ENCODE measurements at regions not wholly inside any gene's neighbourhood (a gene's known extent, or its start where the extent isn't known, plus 50 kb on each side); places are given as distances from the start of the nearest gene placed in this dataset.
A peak's percentile ranks its signal among the peaks of the same experiment; 100 is the strongest.

- no peak overlapping the region for H3K27ac Mint-ChIP-seq
- ATAC-seq (replicated peaks), result no peak
- no peak for DNase-seq
- no peak overlapping the region for H3K4me3 Mint-ChIP-seq
- no peaks in the 10 kb centered on the region for H3K9me3 Mint-ChIP-seq
- no peaks in the 10 kb centered on the region for H3K36me3 Mint-ChIP-seq
- H3K27me3 Mint-ChIP-seq, result no peaks in the 10 kb centered on the region
- peaks cover 34 to 52% of the 10 kb centered on the region in 2 donors for H3K4me1 Mint-ChIP-seq
These were observed 86.4 kb upstream of the RUNX1 start for GRCh38 chr21:35135481-35135880.

- DNase-seq (no peak), ATAC-seq (replicated peaks) (peak; percentile 38 to 60)
- peaks cover 0 to 2% of the 10 kb centered on the region in 2 donors for H3K9me3 Mint-ChIP-seq
- H3K27ac Mint-ChIP-seq, result no peak overlapping the region
- peaks cover 34 to 49% of the 10 kb centered on the region in 2 donors for H3K4me1 Mint-ChIP-seq
- no peaks in the 10 kb centered on the region for H3K27me3 Mint-ChIP-seq
- no peak overlapping the region for H3K4me3 Mint-ChIP-seq
- no peaks in the 10 kb centered on the region for H3K36me3 Mint-ChIP-seq
These were observed 85.2 kb upstream of the RUNX1 start for GRCh38 chr21:35134309-35134708.

GRCh38 chr21:35128536-35128935, 79.4 kb upstream of the RUNX1 start:
- Mint-ChIP-seq H3K4me3 (no peak overlapping the region), H3K4me1 (peaks cover 0 to 1% of the 10 kb centered on the region in 2 donors), H3K36me3 (peaks cover 2 to 14% of the 10 kb centered on the region in 2 donors), H3K27me3 (no peaks in the 10 kb centered on the region), H3K9me3 (peaks cover 15 to 19% of the 10 kb centered on the region in 2 donors), H3K27ac (no peak overlapping the region)
- DNase-seq (no peak), ATAC-seq (replicated peaks) (no peak)

DNA sequence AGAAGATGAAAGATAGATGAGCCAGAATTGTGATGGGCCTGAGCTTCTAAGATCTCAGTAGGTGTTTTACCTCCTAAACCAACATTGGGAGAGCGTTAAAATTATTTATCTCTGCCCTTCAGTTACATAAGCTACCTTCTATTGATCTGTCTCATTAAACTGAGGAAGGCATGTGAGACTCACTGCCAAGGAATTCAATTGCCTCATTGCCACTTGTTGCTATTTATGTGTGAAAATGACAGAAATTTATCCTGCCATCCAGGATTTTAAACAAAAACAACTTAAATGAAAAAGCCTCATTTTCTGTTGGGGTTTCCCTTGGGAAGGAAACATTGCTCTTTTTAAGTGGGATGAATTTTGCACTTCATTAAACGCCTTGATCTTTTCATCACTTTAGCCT, 78.7 kb upstream of the RUNX1 start:
- Mint-ChIP-seq H3K4me1 (no peaks in the 10 kb centered on the region), H3K36me3 (peaks cover 2 to 14% of the 10 kb centered on the region in 2 donors), H3K27me3 (no peaks in the 10 kb centered on the region), H3K27ac (no peak overlapping the region), H3K9me3 (peaks cover 15 to 19% of the 10 kb centered on the region in 2 donors), H3K4me3 (no peak overlapping the region)
- ATAC-seq (replicated peaks) (no peak), DNase-seq (no peak)

- ATAC-seq (replicated peaks) (no peak), DNase-seq (no peak)
- Mint-ChIP-seq H3K4me1 (no peaks in the 10 kb centered on the region), H3K36me3 (peaks cover 2 to 14% of the 10 kb centered on the region in 2 donors), H3K4me3 (no peak overlapping the region), H3K27ac (no peak overlapping the region), H3K27me3 (no peaks in the 10 kb centered on the region), H3K9me3 (peaks cover 15 to 19% of the 10 kb centered on the region in 2 donors)
These were observed 77.9 kb upstream of the RUNX1 start for GRCh38 chr21:35127026-35127425.

GRCh38 chr21:35120631-35121180, 71.6 kb upstream of the RUNX1 start:
- H3K9me3 Mint-ChIP-seq, result peaks cover 13 to 19% of the 10 kb centered on the region in 2 donors

GRCh38 chr21:35119501-35120047, 70.5 kb upstream of the RUNX1 start:
- Mint-ChIP-seq H3K27ac (no peak overlapping the region), H3K4me3 (no peak overlapping the region)

More at GRCh38 chr21:35120631-35121180, 71.6 kb upstream of the RUNX1 start:
- Mint-ChIP-seq H3K4me3 (no peak overlapping the region), H3K36me3 (peaks cover 2 to 10% of the 10 kb centered on the region in 2 donors), H3K27ac (no peak overlapping the region), H3K27me3 (peaks cover 0 to 3% of the 10 kb centered on the region in 2 donors), H3K4me1 (no peaks in the 10 kb centered on the region)
- no peak for DNase-seq
- no peak for ATAC-seq (replicated peaks)

DNA sequence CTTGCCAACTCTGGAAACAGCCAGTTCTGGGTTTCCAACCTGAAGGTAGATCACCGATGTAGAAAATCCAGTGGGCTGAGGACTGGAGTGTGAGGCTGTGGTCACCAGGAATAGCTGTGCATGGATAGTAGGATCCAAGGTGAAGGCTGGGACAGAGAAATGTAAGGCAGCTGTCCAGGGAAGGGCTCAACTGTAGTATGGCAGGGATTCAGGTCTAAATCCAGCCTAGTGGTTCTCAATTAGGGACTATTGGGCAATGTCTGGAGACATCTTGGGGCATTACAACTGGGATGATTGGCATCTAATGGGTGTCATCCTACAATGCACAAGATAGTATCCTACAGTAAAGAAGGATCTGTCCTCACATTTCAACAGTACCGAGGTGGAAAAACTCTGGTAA, 67.7 kb upstream of the RUNX1 start:
- H3K4me3 Mint-ChIP-seq, result no peak overlapping the region
- H3K36me3 Mint-ChIP-seq, result no peaks in the 10 kb centered on the region
- DNase-seq (no peak), ATAC-seq (replicated peaks) (no peak)
- H3K27me3 Mint-ChIP-seq, result peaks cover 0 to 3% of the 10 kb centered on the region in 2 donors
- peaks cover 0 to 6% of the 10 kb centered on the region in 2 donors for H3K9me3 Mint-ChIP-seq
- no peaks in the 10 kb centered on the region for H3K4me1 Mint-ChIP-seq
- H3K27ac Mint-ChIP-seq, result no peak overlapping the region

More at GRCh38 chr21:35119501-35120047, 70.5 kb upstream of the RUNX1 start:
- Mint-ChIP-seq H3K36me3 (no peaks in the 10 kb centered on the region), H3K27me3 (peaks cover 0 to 3% of the 10 kb centered on the region in 2 donors), H3K4me1 (no peaks in the 10 kb centered on the region), H3K9me3 (peaks cover 5 to 11% of the 10 kb centered on the region in 2 donors)
- DNase-seq, result no peak
- ATAC-seq (replicated peaks), result no peak

GRCh38 chr21:35113064-35113463, 64.0 kb upstream of the RUNX1 start:
- H3K36me3 Mint-ChIP-seq, result no peaks in the 10 kb centered on the region
- H3K4me3 Mint-ChIP-seq, result no peak overlapping the region
- peaks cover 0 to 8% of the 10 kb centered on the region in 2 donors for H3K9me3 Mint-ChIP-seq
- DNase-seq, result no peak
- H3K4me1 Mint-ChIP-seq, result no peaks in the 10 kb centered on the region
- peaks cover 0 to 3% of the 10 kb centered on the region in 2 donors for H3K27me3 Mint-ChIP-seq
- ATAC-seq (replicated peaks), result no peak
- no peak overlapping the region for H3K27ac Mint-ChIP-seq

GRCh38 chr21:35111321-35111930, 62.3 kb upstream of the RUNX1 start:
- H3K27me3 Mint-ChIP-seq, result no peaks in the 10 kb centered on the region
- H3K4me1 Mint-ChIP-seq, result no peaks in the 10 kb centered on the region
- H3K36me3 Mint-ChIP-seq, result no peaks in the 10 kb centered on the region
- peaks cover 0 to 4% of the 10 kb centered on the region in 2 donors for H3K9me3 Mint-ChIP-seq
- DNase-seq (no peak), ATAC-seq (replicated peaks) (no peak)
- H3K27ac Mint-ChIP-seq, result no peak overlapping the region
- H3K4me3 Mint-ChIP-seq, result no peak overlapping the region

- Mint-ChIP-seq H3K9me3 (peaks cover 0 to 3% of the 10 kb centered on the region in 2 donors), H3K4me3 (no peak overlapping the region), H3K27ac (no peak overlapping the region), H3K4me1 (no peaks in the 10 kb centered on the region), H3K27me3 (no peaks in the 10 kb centered on the region), H3K36me3 (no peaks in the 10 kb centered on the region)
- DNase-seq, result no peak
- no peak for ATAC-seq (replicated peaks)
These were observed 59.8 kb upstream of the RUNX1 start for GRCh38 chr21:35108887-35109286.

DNA sequence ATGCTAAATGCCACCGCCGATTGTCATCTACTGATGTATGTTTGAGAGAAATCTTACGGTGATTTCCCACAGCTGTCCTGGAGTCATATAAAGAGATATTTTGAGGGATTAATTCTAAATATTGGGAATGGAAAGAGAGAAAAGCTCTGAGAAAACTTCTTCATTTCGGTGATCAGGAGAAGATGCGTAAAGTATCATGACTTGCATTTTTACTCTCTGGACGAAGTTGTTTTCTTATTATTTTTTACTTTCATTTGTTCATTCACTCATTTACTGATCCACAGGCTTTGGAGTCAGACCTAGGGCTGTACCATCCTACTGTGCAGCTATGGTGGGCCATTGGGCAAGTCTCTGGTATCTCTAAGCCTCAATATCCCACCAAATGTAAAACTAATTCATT, 58.4 kb upstream of the RUNX1 start:
- Mint-ChIP-seq H3K4me3 (no peak overlapping the region), H3K4me1 (no peaks in the 10 kb centered on the region), H3K36me3 (no peaks in the 10 kb centered on the region), H3K27ac (no peak overlapping the region), H3K27me3 (no peaks in the 10 kb centered on the region), H3K9me3 (peaks cover 0 to 3% of the 10 kb centered on the region in 2 donors)
- ATAC-seq (replicated peaks), result no peak
- DNase-seq, result no peak

GRCh38 chr21:35106246-35106835, 57.2 kb upstream of the RUNX1 start:
- no peak overlapping the region for H3K4me3 Mint-ChIP-seq
- ATAC-seq (replicated peaks), result no peak
- no peak for DNase-seq
- H3K9me3 Mint-ChIP-seq, result peaks cover 0 to 3% of the 10 kb centered on the region in 2 donors
- no peak overlapping the region for H3K27ac Mint-ChIP-seq
- H3K36me3 Mint-ChIP-seq, result no peaks in the 10 kb centered on the region
- no peaks in the 10 kb centered on the region for H3K27me3 Mint-ChIP-seq
- no peaks in the 10 kb centered on the region for H3K4me1 Mint-ChIP-seq

DNA sequence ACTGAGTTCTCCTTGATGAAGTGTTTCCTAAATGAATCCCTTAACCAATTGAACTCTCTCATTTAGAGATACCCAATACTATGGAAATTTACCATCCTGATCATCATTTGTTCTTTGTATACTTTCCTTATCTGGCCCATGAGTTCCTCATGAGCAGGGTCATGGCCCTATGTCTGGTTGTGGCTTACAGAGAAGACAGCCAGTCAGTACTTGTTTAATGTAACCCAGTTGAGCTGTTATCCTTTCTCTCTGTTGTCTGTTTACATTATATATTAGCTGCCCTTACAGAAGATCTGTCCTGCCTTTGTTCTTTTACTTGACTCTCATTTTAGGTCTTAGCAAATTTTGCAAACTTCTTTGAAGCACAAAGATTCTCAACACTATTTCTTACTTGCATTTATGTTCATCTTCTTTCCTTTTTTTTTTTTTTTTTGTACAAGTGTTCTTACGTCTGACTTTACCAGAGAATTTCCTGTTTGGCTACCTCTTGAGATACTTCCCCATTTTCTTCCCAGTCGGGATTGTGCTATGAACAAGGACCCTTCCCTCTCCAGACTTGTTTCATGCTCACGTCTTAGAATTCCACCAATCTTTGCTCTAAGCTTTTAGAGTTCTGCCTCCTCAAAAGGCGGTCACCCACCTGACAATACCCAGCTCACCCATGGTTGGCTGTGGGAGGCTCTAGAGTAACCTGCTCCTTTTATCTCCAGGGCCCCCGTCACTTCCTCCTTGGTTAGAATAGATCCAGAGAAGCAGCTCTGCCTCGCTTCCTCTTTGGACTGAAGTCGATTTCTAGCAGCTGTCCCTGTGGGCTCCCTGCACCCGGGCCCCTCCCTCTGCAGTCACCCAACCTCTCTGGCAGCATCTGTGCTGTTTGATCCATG, 53.6 kb upstream of the RUNX1 start:
- H3K27me3 Mint-ChIP-seq, result no peaks in the 10 kb centered on the region
- H3K4me3 Mint-ChIP-seq, result no peak overlapping the region
- H3K4me1 Mint-ChIP-seq, result no peaks in the 10 kb centered on the region
- DNase-seq, result peak; percentile 76
- H3K36me3 Mint-ChIP-seq, result no peaks in the 10 kb centered on the region
- peak; percentile 99 for ATAC-seq (replicated peaks)
- no peak overlapping the region for H3K27ac Mint-ChIP-seq
- H3K9me3 Mint-ChIP-seq, result peaks cover 0 to 2% of the 10 kb centered on the region in 2 donors

Measured in stimulated activated naive B cell treated with anti-CD40 and anti-IgM and Interleukin-4, amounts not matched to agents 10 μg/mL and 1 μg/mL and 100 μg/mL, for 72 hours (primary cell).